ENCODE measurements at regions not wholly inside any gene's neighbourhood (a gene's known extent, or its start where the extent isn't known, plus 50 kb on each side); places are given as distances from the start of the nearest gene placed in this dataset.

- H3K4me3 ChIP-seq (ENCODE audit: low read depth, low read length): no peak overlapping the region
- no peak for TF ChIP-seq CTCF (IDR thresholded peaks at IDR 0.05; ENCODE audit: control insufficient read depth, extremely low read depth, insufficient read depth)
- DNase-seq (ENCODE audit: low read depth): no peak
These were observed 1391.9 kb downstream of the TBC1D22A start for GRCh38 chr22:48154169-48154942.

- TF ChIP-seq CTCF (IDR thresholded peaks at IDR 0.05; ENCODE audit: control insufficient read depth, extremely low read depth, insufficient read depth): no peak
- no peak overlapping the region for H3K4me3 ChIP-seq (ENCODE audit: low read depth, low read length)
- DNase-seq (ENCODE audit: low read depth): peak; percentile 52
These were observed 1391.3 kb downstream of the TBC1D22A start for GRCh38 chr22:48153726-48154125.

- DNase-seq (ENCODE audit: low read depth): no peak
- no peak overlapping the region for H3K4me3 ChIP-seq (ENCODE audit: low read depth, low read length)
- no peak for TF ChIP-seq CTCF (IDR thresholded peaks at IDR 0.05; ENCODE audit: control insufficient read depth, extremely low read depth, insufficient read depth)
These were observed 1390.5 kb downstream of the TBC1D22A start for GRCh38 chr22:48152916-48153315.

GRCh38 chr22:48152164-48152775 lies 1389.8 kb downstream of the TBC1D22A start:
- H3K4me3 ChIP-seq (ENCODE audit: low read depth, low read length): no peak overlapping the region
- TF ChIP-seq CTCF (IDR thresholded peaks at IDR 0.05; ENCODE audit: control insufficient read depth, extremely low read depth, insufficient read depth): no peak
- DNase-seq (ENCODE audit: low read depth): no peak

- DNase-seq (ENCODE audit: low read depth): no peak
- no peak for TF ChIP-seq CTCF (IDR thresholded peaks at IDR 0.05; ENCODE audit: control insufficient read depth, extremely low read depth, insufficient read depth)
These were observed 1389.2 kb downstream of the TBC1D22A start for GRCh38 chr22:48151641-48152040.

GRCh38 chr22:48147831-48148230 lies 1385.4 kb downstream of the TBC1D22A start:
- no peak for TF ChIP-seq CTCF (IDR thresholded peaks at IDR 0.05; ENCODE audit: control insufficient read depth, extremely low read depth, insufficient read depth)
- no peak overlapping the region for H3K4me3 ChIP-seq (ENCODE audit: low read depth, low read length)
- DNase-seq (ENCODE audit: low read depth): no peak

More at GRCh38 chr22:48151641-48152040, 1389.2 kb downstream of the TBC1D22A start:
- no peak overlapping the region for H3K4me3 ChIP-seq (ENCODE audit: low read depth, low read length)
